ENCODE measurements at regions not wholly inside any gene's neighbourhood (a gene's known extent, or its start where the extent isn't known, plus 50 kb on each side); places are given as distances from the start of the nearest gene placed in this dataset.

DNA sequence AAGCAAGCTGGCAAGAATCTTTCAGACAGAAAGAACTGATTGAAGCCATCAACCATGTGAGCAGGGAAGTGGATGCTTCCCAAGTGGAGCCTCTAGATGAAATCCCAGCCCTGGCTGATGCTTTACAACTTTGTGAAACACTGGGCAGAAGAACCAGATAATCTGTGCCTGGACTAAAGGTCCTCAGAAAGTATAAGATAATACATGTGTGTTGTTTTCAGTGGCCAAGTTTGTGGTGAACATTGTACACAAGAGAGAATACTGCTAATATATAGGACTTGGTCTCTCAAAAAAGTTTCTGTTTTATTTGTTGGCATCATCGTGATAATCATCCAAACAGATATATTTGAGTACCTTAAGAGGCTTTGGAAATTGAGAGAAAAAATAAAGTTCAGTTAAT is 1367.8 kb upstream of the IGFBP7 start:
- Histone ChIP-seq H3K79me2 (ENCODE audit: control insufficient read depth, insufficient read depth, low read length) (no peaks in the 10 kb centered on the region), H3K4me2 (ENCODE audit: insufficient read depth, low read length) (no peak overlapping the region), H3K27me3 (ENCODE audit: control insufficient read depth in 2 of 2, insufficient read depth in 2 of 2, low read length in 2 of 2) (no peaks in the 10 kb centered on the region), H3K9ac (replicated peaks; ENCODE audit: extremely low read depth, insufficient read depth, low read length) (no peak overlapping the region), H3K4me3 (replicated peaks in 1 of 3; ENCODE audit: insufficient read depth in 1 of 3, low read depth in 1 of 3, low read length in 3 of 3) (no peak overlapping the region), H3K36me3 (ENCODE audit: control insufficient read depth in 2 of 2, extremely low read depth in 1 of 2, insufficient read depth in 2 of 2, low read length in 2 of 2) (no peaks in the 10 kb centered on the region), H3K9me3 (replicated peaks; ENCODE audit: control insufficient read depth, insufficient read depth, low read length) (peaks cover 3% of the 10 kb centered on the region), H3K27ac (ENCODE audit: insufficient read depth, low read depth, low read length) (no peak overlapping the region), H2AFZ (ENCODE audit: low read depth, low read length) (no peak overlapping the region), H4K20me1 (replicated peaks; ENCODE audit: control insufficient read depth, extremely low read depth, insufficient read depth, low read length) (no peaks in the 10 kb centered on the region), H3K9me1 (replicated peaks; ENCODE audit: control insufficient read depth, extremely low read depth, insufficient read depth, low read length) (no peaks in the 10 kb centered on the region), H3K4me1 (ENCODE audit: control insufficient read depth, extremely low read depth, insufficient read depth, low read length) (no peaks in the 10 kb centered on the region)
- dilution Hi-C loops (cut with MboI; ENCODE audit: extremely low pct_ligation_motif_present, low sequenced_read_pairs) (no loop called here), intact Hi-C loops (cut with micrococcal nuclease) (no loop called here)
- FAIRE-seq (no peak), DNase-seq (ENCODE audit: low read depth, low spot score) (no peak)
- no TSS peak for BruUV-seq (replicated peaks)
- CTCF ChIA-PET = no interaction called here
- TF ChIP-seq MYC (IDR thresholded peaks at IDR 0.05; ENCODE audit: low read depth, low read length) (no peak), FOS (IDR thresholded peaks at IDR 0.05; ENCODE audit: borderline replicate concordance, insufficient read depth, low read length) (no peak)
- POLR2A ChIA-PET = no interaction called here

GRCh38 chr4:58477513-58477912 is 1367.3 kb upstream of the IGFBP7 start:
- TF ChIP-seq, protein P1, sequence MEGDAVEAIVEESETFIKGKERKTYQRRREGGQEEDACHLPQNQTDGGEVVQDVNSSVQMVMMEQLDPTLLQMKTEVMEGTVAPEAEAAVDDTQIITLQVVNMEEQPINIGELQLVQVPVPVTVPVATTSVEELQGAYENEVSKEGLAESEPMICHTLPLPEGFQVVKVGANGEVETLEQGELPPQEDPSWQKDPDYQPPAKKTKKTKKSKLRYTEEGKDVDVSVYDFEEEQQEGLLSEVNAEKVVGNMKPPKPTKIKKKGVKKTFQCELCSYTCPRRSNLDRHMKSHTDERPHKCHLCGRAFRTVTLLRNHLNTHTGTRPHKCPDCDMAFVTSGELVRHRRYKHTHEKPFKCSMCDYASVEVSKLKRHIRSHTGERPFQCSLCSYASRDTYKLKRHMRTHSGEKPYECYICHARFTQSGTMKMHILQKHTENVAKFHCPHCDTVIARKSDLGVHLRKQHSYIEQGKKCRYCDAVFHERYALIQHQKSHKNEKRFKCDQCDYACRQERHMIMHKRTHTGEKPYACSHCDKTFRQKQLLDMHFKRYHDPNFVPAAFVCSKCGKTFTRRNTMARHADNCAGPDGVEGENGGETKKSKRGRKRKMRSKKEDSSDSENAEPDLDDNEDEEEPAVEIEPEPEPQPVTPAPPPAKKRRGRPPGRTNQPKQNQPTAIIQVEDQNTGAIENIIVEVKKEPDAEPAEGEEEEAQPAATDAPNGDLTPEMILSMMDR (IDR thresholded peaks at IDR 0.05; ENCODE audit: extremely low read depth in 1 of 2, insufficient read depth in 1 of 2, low read depth in 1 of 2, low read length in 2 of 2) = no peak
- TF ChIP-seq FOS (IDR thresholded peaks at IDR 0.05; ENCODE audit: borderline replicate concordance, insufficient read depth, low read length) (no peak), POLR2A (IDR thresholded peaks at IDR 0.05; ENCODE audit: low read depth, low read length) (no peak), GATA2 (IDR thresholded peaks at IDR 0.05; ENCODE audit: insufficient read depth, insufficient read length, low read depth, low read length) (no peak), EZH2 (IDR thresholded peaks at IDR 0.05; ENCODE audit: borderline replicate concordance, low read depth, low read length, severe bottlenecking) (no peak), MYC (IDR thresholded peaks at IDR 0.05; ENCODE audit: low read depth, low read length) (no peak), JUN (IDR thresholded peaks at IDR 0.05; ENCODE audit: borderline replicate concordance, insufficient read depth, insufficient read length, low read depth) (no peak)
- TF ChIP-seq, protein P2, sequence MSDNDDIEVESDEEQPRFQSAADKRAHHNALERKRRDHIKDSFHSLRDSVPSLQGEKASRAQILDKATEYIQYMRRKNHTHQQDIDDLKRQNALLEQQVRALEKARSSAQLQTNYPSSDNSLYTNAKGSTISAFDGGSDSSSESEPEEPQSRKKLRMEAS (IDR thresholded peaks at IDR 0.05; ENCODE audit: insufficient read depth, insufficient read length) = no peak
- intact Hi-C loops (cut with micrococcal nuclease) = no loop called here
- Histone ChIP-seq H3K27ac (ENCODE audit: insufficient read depth, low read depth, low read length) (no peak overlapping the region), H3K9me1 (replicated peaks; ENCODE audit: control insufficient read depth, extremely low read depth, insufficient read depth, low read length) (no peaks in the 10 kb centered on the region), H2AFZ (ENCODE audit: low read depth, low read length) (no peak overlapping the region), H3K79me2 (ENCODE audit: control insufficient read depth, insufficient read depth, low read length) (no peaks in the 10 kb centered on the region), H3K27me3 (ENCODE audit: control insufficient read depth in 2 of 2, insufficient read depth in 2 of 2, low read length in 2 of 2) (no peaks in the 10 kb centered on the region), H3K4me2 (ENCODE audit: insufficient read depth, low read length) (no peak overlapping the region), H3K36me3 (ENCODE audit: control insufficient read depth in 2 of 2, extremely low read depth in 1 of 2, insufficient read depth in 2 of 2, low read length in 2 of 2) (no peaks in the 10 kb centered on the region), H3K9me3 (replicated peaks; ENCODE audit: control insufficient read depth, insufficient read depth, low read length) (peaks cover 3% of the 10 kb centered on the region), H3K4me3 (replicated peaks in 1 of 3; ENCODE audit: insufficient read depth in 1 of 3, low read depth in 1 of 3, low read length in 3 of 3) (no peak overlapping the region), H4K20me1 (replicated peaks; ENCODE audit: control insufficient read depth, extremely low read depth, insufficient read depth, low read length) (no peaks in the 10 kb centered on the region), H3K4me1 (ENCODE audit: control insufficient read depth, extremely low read depth, insufficient read depth, low read length) (no peaks in the 10 kb centered on the region), H3K9ac (replicated peaks; ENCODE audit: extremely low read depth, insufficient read depth, low read length) (no peak overlapping the region)
- no TSS peak for BruUV-seq (replicated peaks)
- POLR2A ChIA-PET = no interaction called here
- CTCF ChIA-PET = no interaction called here
- dilution Hi-C loops (cut with MboI; ENCODE audit: extremely low pct_ligation_motif_present, low sequenced_read_pairs) = no loop called here
- DNase-seq (ENCODE audit: low read depth, low spot score) (no peak), FAIRE-seq (no peak)

All from endothelial cell of umbilical vein (primary cell).